ENCODE measurements at regions not wholly inside any gene's neighbourhood (a gene's known extent, or its start where the extent isn't known, plus 50 kb on each side); places are given as distances from the start of the nearest gene placed in this dataset.

GRCh38 chr2:226228080-226228479 is 571.5 kb downstream of the IRS1 start:
- Mint-ChIP-seq H3K27me3 (peaks cover 9% of the 10 kb centered on the region), H3K4me3 (no peak overlapping the region), H3K9me3 (ENCODE audit: low read depth) (no peaks in the 10 kb centered on the region), H3K27ac (no peak overlapping the region), H3K36me3 (no peaks in the 10 kb centered on the region), H3K4me1 (ENCODE audit: low read depth) (no peaks in the 10 kb centered on the region)

- Mint-ChIP-seq H3K9me3 (ENCODE audit: low read depth) (no peaks in the 10 kb centered on the region), H3K27ac (no peak overlapping the region), H3K4me1 (ENCODE audit: low read depth) (no peaks in the 10 kb centered on the region), H3K27me3 (peaks cover 11% of the 10 kb centered on the region), H3K4me3 (no peak overlapping the region), H3K36me3 (no peaks in the 10 kb centered on the region)
These were observed 572.3 kb downstream of the IRS1 start for GRCh38 chr2:226227341-226227740.

GRCh38 chr2:226223704-226224103 is 575.9 kb downstream of the IRS1 start:
- H3K27ac Mint-ChIP-seq: no peak overlapping the region
- H3K9me3 Mint-ChIP-seq (ENCODE audit: low read depth): no peaks in the 10 kb centered on the region
- H3K27me3 Mint-ChIP-seq: peaks cover 13% of the 10 kb centered on the region
- no peaks in the 10 kb centered on the region for H3K4me1 Mint-ChIP-seq (ENCODE audit: low read depth)
- H3K4me3 Mint-ChIP-seq: no peak overlapping the region
- no peaks in the 10 kb centered on the region for H3K36me3 Mint-ChIP-seq

GRCh38 chr2:226220511-226220910 is 579.1 kb downstream of the IRS1 start:
- Mint-ChIP-seq H3K4me3 (no peak overlapping the region), H3K27me3 (peaks cover 13% of the 10 kb centered on the region), H3K27ac (no peak overlapping the region), H3K9me3 (ENCODE audit: low read depth) (no peaks in the 10 kb centered on the region), H3K36me3 (no peaks in the 10 kb centered on the region), H3K4me1 (ENCODE audit: low read depth) (no peaks in the 10 kb centered on the region)

- Mint-ChIP-seq H3K4me3 (no peak overlapping the region), H3K27ac (no peak overlapping the region), H3K4me1 (ENCODE audit: low read depth) (no peaks in the 10 kb centered on the region), H3K9me3 (ENCODE audit: low read depth) (no peaks in the 10 kb centered on the region), H3K27me3 (peaks cover 7% of the 10 kb centered on the region), H3K36me3 (no peaks in the 10 kb centered on the region)
These were observed 582.4 kb downstream of the IRS1 start for GRCh38 chr2:226217191-226217590.

- no peaks in the 10 kb centered on the region for H3K9me3 Mint-ChIP-seq (ENCODE audit: low read depth)
- H3K27ac Mint-ChIP-seq: no peak overlapping the region
- H3K4me1 Mint-ChIP-seq (ENCODE audit: low read depth): no peaks in the 10 kb centered on the region
- no peak overlapping the region for H3K4me3 Mint-ChIP-seq
- no peaks in the 10 kb centered on the region for H3K36me3 Mint-ChIP-seq
- H3K27me3 Mint-ChIP-seq: peaks cover 7% of the 10 kb centered on the region
These were observed 583.0 kb downstream of the IRS1 start for GRCh38 chr2:226216575-226216974.

DNA sequence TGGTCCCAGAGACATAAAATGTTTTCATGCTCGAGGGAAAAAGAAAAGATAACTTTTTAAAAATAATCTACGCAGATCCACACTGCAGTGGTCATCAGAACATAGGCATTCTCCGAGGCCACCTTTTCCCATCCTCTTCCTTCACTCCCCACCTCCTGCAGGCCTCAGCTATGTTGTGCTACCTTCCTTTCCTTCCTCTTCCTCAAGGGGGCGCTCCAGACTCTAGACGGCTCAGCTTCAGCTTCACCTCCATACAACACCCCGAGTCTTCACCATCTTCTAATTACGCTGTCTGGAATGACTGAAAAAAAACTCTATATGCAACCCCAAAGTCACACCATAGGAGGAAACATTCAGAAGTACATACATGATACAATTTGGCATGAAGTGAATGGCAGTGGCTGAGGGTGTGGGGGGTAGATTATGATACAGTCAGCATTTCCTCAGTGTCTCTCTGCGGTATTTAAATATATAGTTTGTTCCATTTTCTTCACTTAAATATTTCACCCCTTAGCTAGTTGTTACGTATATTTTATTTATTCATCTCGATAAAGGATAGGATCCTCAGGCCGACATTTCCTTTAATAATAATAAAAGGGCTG is 583.6 kb downstream of the IRS1 start:
- no peaks in the 10 kb centered on the region for H3K9me3 Mint-ChIP-seq (ENCODE audit: low read depth)
- no peak overlapping the region for H3K27ac Mint-ChIP-seq
- no peak overlapping the region for H3K4me3 Mint-ChIP-seq
- H3K36me3 Mint-ChIP-seq: no peaks in the 10 kb centered on the region
- no peaks in the 10 kb centered on the region for H3K4me1 Mint-ChIP-seq (ENCODE audit: low read depth)
- H3K27me3 Mint-ChIP-seq: peaks cover 7% of the 10 kb centered on the region

GRCh38 chr2:226213717-226214116 is 585.9 kb downstream of the IRS1 start:
- Mint-ChIP-seq H3K27me3 (peaks cover 1% of the 10 kb centered on the region), H3K4me1 (ENCODE audit: low read depth) (no peaks in the 10 kb centered on the region), H3K36me3 (no peaks in the 10 kb centered on the region), H3K4me3 (no peak overlapping the region), H3K27ac (no peak overlapping the region), H3K9me3 (ENCODE audit: low read depth) (no peaks in the 10 kb centered on the region)

GRCh38 chr2:226211439-226211838 is 588.2 kb downstream of the IRS1 start:
- H3K27ac Mint-ChIP-seq: no peak overlapping the region
- H3K4me1 Mint-ChIP-seq (ENCODE audit: low read depth): no peaks in the 10 kb centered on the region
- no peak overlapping the region for H3K4me3 Mint-ChIP-seq
- H3K27me3 Mint-ChIP-seq: peaks cover 3% of the 10 kb centered on the region
- no peaks in the 10 kb centered on the region for H3K36me3 Mint-ChIP-seq
- no peaks in the 10 kb centered on the region for H3K9me3 Mint-ChIP-seq (ENCODE audit: low read depth)

DNA sequence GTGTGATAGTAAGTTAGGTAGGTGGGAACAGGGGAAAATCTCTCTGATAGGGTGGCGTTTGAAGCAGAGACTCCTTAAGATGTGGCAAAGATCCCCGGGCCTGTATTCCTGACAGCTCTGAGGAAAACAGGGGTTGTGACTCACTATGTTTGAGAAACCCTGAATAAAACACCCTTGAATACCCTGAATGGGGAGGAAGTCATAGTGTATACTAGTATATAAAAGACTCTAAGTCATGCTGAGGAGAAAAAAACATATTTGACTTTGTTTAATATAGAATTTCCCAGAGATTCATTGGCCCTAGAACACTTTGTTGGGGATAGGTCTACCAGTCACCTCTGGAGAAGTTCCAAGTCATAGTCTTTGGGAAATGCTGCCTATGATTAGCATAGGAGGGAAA is 590.9 kb downstream of the IRS1 start:
- H3K36me3 Mint-ChIP-seq: no peaks in the 10 kb centered on the region
- no peaks in the 10 kb centered on the region for H3K4me1 Mint-ChIP-seq (ENCODE audit: low read depth)

DNA sequence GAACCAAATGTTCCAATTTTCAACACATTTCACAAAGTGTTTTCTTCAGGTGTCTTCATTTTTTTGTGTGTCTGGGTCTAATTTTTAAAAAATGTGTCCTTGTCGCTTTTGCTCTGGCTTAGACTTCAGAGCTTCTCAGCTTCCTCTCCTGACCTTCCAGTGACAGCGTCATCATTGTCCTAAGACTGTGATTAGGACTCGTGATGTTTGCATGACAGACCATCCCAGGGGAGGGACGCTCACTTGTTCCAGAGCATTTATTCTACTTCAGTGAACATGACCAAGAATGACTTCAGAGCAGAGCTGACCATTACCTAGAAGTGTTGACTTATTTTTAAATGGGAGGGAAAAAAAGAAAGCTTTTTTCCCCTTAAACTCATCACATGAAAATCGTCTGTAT is 591.9 kb downstream of the IRS1 start:
- no peak overlapping the region for H3K27ac Mint-ChIP-seq
- no peaks in the 10 kb centered on the region for H3K36me3 Mint-ChIP-seq
- H3K9me3 Mint-ChIP-seq (ENCODE audit: low read depth): no peaks in the 10 kb centered on the region
- no peaks in the 10 kb centered on the region for H3K4me1 Mint-ChIP-seq (ENCODE audit: low read depth)
- no peak overlapping the region for H3K4me3 Mint-ChIP-seq
- H3K27me3 Mint-ChIP-seq: peaks cover 5% of the 10 kb centered on the region

More for the DNA sequence above, 590.9 kb downstream of the IRS1 start:
- Mint-ChIP-seq H3K27ac (no peak overlapping the region), H3K4me3 (no peak overlapping the region), H3K27me3 (peaks cover 5% of the 10 kb centered on the region), H3K9me3 (ENCODE audit: low read depth) (no peaks in the 10 kb centered on the region)

- peaks cover 4% of the 10 kb centered on the region for H3K27me3 Mint-ChIP-seq
These were observed 600.1 kb downstream of the IRS1 start for GRCh38 chr2:226199555-226199954.

DNA sequence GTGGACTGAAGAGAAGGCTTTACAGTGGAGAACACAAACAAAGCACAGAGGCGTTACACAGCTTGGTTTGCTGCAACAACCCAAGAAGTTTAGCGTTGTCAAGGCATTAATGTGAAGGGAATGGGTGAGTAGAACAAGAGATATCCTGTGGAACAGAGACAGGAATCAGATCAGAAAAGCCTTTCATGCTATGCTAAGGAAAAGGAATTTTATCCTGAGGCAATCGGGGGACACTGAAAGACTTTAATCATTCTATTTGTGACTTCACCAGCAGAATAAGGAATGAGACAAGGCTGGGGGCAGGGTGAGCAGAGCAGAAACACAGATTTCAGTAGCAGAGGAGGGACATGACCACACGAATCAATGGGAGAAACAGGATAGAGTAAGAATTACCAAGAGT is 600.7 kb downstream of the IRS1 start:
- Mint-ChIP-seq H3K9me3 (ENCODE audit: low read depth) (no peaks in the 10 kb centered on the region), H3K36me3 (no peaks in the 10 kb centered on the region), H3K4me3 (no peak overlapping the region), H3K4me1 (ENCODE audit: low read depth) (no peaks in the 10 kb centered on the region), H3K27ac (no peak overlapping the region), H3K27me3 (peaks cover 4% of the 10 kb centered on the region)

More at GRCh38 chr2:226199555-226199954, 600.1 kb downstream of the IRS1 start:
- Mint-ChIP-seq H3K27ac (no peak overlapping the region), H3K36me3 (no peaks in the 10 kb centered on the region), H3K4me1 (ENCODE audit: low read depth) (no peaks in the 10 kb centered on the region), H3K4me3 (no peak overlapping the region), H3K9me3 (ENCODE audit: low read depth) (no peaks in the 10 kb centered on the region)

GRCh38 chr2:226190479-226191252 is 609.0 kb downstream of the IRS1 start:
- no peaks in the 10 kb centered on the region for H3K36me3 Mint-ChIP-seq
- H3K4me1 Mint-ChIP-seq (ENCODE audit: low read depth): no peaks in the 10 kb centered on the region
- H3K27me3 Mint-ChIP-seq: peaks cover 5% of the 10 kb centered on the region
- H3K4me3 Mint-ChIP-seq: no peak overlapping the region
- no peaks in the 10 kb centered on the region for H3K9me3 Mint-ChIP-seq (ENCODE audit: low read depth)
- no peak overlapping the region for H3K27ac Mint-ChIP-seq

DNA sequence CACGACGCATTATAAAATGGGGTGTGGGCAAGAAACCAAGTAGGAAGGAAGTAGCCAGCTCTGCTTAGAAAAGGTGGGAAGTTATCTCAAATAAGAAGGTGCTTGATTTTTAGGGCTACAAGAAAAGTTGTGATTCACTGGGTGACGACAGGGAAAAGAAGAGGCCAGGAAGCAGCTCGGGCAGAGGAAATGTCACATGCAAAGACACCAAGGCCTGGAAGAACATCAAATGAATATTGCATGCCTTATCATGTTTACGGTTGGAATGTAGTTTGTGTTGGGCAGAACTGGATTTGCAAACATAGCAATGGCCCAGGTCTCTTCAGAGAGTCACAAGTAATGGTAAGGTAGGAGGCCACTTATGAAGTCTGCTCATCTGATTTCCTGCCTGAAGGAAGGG is 610.6 kb downstream of the IRS1 start:
- Mint-ChIP-seq H3K4me1 (ENCODE audit: low read depth) (no peaks in the 10 kb centered on the region), H3K9me3 (ENCODE audit: low read depth) (no peaks in the 10 kb centered on the region), H3K4me3 (no peak overlapping the region), H3K27me3 (peaks cover 1% of the 10 kb centered on the region), H3K27ac (no peak overlapping the region), H3K36me3 (no peaks in the 10 kb centered on the region)

GRCh38 chr2:226187616-226188015 is 612.0 kb downstream of the IRS1 start:
- H3K36me3 Mint-ChIP-seq: no peaks in the 10 kb centered on the region
- H3K4me1 Mint-ChIP-seq (ENCODE audit: low read depth): no peaks in the 10 kb centered on the region

More at GRCh38 chr2:226187616-226188015, 612.0 kb downstream of the IRS1 start:
- Mint-ChIP-seq H3K27ac (no peak overlapping the region), H3K27me3 (peaks cover 1% of the 10 kb centered on the region), H3K4me3 (no peak overlapping the region), H3K9me3 (ENCODE audit: low read depth) (no peaks in the 10 kb centered on the region)

Data from activated naive CD8-positive, alpha-beta T cell (primary cell).